AG08395 (cell line): ENCODE measurements at regions not wholly inside any gene's neighbourhood (a gene's known extent, or its start where the extent isn't known, plus 50 kb on each side); places are given as distances from the start of the nearest gene placed in this dataset.
"Not testable (repeated sequence)": the region's sequence is repeated elsewhere in the genome, so short reads cannot be mapped to it uniquely, and the experiment has no call there.

Experiments used
- DNase-seq: peaks from one replicate; pipeline ENCODE4 v3.0.0; 2012; ENCODE audit warnings: mixed read lengths, low spot score

DNA sequence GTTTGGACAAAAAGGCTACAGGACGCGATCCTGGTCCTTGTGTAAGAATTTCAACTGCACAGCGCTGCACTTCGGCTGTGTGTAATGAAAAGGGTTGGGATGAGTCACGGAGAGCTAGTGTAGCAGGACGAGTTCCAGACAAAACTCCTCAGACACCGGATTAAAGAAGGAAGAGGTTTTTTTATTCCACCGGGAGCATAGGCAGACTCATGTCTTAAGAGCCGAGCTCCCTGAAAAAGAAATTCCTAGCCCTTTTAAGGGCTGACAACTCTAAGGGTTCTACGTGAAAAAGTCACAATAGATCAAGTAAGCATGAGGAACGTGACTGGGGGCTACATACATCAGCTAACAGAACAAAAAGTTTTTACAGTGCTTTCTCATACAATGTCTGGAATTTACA, 54.8 kb upstream of the FAM90A1 start:
- DNase-seq, result not testable (repeated sequence)

DNA sequence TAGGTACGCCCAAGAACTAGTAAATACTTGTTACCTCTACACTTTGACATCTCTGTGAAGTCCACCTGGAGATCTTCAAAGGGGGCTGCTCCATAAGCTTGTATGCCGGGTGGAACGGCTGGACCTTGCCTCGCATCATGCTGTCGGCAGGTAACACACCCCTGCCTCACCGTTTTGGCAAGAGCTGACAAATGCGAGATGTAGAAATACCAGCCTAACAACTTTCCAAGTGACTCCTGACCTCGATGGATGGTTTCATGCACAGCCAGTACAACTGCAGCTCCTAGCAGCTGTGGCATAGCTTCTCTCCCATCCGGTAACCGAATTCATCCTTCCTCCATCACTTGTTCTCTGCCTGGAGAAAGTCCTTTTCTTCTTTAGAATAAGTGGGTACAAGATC, 58.3 kb upstream of the FAM90A1 start:
- not testable (repeated sequence) for DNase-seq

- not testable (repeated sequence) for DNase-seq
Observed at GRCh38 chr12:8291764-8292163, 64.3 kb upstream of the FAM90A1 start.

DNA sequence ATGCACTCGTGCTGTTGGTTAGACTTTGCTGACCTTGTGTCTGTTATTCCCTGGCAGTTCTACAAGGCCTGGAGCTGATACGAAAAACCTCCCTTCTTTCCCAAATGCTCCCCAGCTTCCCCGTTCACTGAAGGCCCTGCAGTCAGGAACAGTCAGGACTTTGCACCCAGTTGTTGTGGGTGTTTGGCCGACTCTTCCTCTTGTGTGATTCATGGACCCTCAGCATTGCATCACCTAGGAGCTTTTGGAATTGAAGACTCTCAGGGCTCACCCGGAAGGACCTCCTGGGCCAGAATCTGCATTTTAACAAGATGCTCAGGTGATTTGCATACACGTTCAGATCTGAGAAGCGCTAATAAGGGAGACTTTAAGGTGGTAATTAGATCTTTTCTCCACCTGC, 67.2 kb upstream of the FAM90A1 start:
- not testable (repeated sequence) for DNase-seq

GRCh38 chr12:8308611-8309010, 81.2 kb upstream of the FAM90A1 start:
- not testable (repeated sequence) for DNase-seq

GRCh38 chr12:8315997-8316396, 88.6 kb upstream of the FAM90A1 start:
- DNase-seq, result not testable (repeated sequence)

- not testable (repeated sequence) for DNase-seq
Observed at GRCh38 chr12:8317675-8318074, 90.3 kb upstream of the FAM90A1 start.

GRCh38 chr12:8320251-8320730, 92.9 kb upstream of the FAM90A1 start:
- DNase-seq, result not testable (repeated sequence)

- not testable (repeated sequence) for DNase-seq
Observed at GRCh38 chr12:8320791-8321370, 93.5 kb upstream of the FAM90A1 start.

- DNase-seq, result not testable (repeated sequence)
Observed at GRCh38 chr12:8325145-8325839, 97.9 kb upstream of the FAM90A1 start.

DNA sequence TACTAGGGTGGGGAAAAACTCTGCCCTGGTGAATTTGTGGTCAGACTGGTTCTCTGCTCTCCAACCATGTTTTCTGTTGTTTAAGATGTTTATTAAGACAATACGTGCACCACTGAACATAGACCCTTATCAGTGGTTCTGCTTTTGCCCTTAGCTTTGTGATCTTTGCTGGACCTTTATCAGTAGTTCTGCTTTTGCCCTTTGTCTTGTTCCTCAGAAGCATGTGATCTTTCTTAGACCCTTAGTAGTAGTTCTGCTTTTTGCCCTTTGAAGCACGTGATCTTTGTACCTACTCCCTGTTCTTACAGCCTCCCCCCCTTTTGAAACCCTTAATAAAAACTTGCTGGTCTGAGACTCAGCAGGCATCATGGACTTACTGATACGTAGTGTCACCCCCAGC, 101.4 kb upstream of the FAM90A1 start:
- DNase-seq, result not testable (repeated sequence)

- DNase-seq, result not testable (repeated sequence)
Observed at GRCh38 chr12:8332373-8332772, 105.0 kb upstream of the FAM90A1 start.

GRCh38 chr12:8351073-8351472, 104.7 kb upstream of the CLEC6A start:
- not testable (repeated sequence) for DNase-seq

GRCh38 chr12:8354741-8355140, 101.0 kb upstream of the CLEC6A start:
- DNase-seq, result not testable (repeated sequence)

GRCh38 chr12:8355531-8355930, 100.2 kb upstream of the CLEC6A start:
- DNase-seq, result not testable (repeated sequence)

- DNase-seq, result peak; percentile 4
Observed at GRCh38 chr12:8373744-8374143, 82.0 kb upstream of the CLEC6A start.

GRCh38 chr12:8375122-8375521, 80.6 kb upstream of the CLEC6A start:
- not testable (repeated sequence) for DNase-seq

GRCh38 chr12:8377756-8378155, 78.0 kb upstream of the CLEC6A start:
- not testable (repeated sequence) for DNase-seq

GRCh38 chr12:8382556-8382955, 73.2 kb upstream of the CLEC6A start:
- not testable (repeated sequence) for DNase-seq

GRCh38 chr12:8384686-8385085, 71.1 kb upstream of the CLEC6A start:
- DNase-seq, result not testable (repeated sequence)

- DNase-seq, result not testable (repeated sequence)
Observed at GRCh38 chr12:8385431-8385830, 70.3 kb upstream of the CLEC6A start.

- not testable (repeated sequence) for DNase-seq
Observed at GRCh38 chr12:8386661-8387060, 69.1 kb upstream of the CLEC6A start.

DNA sequence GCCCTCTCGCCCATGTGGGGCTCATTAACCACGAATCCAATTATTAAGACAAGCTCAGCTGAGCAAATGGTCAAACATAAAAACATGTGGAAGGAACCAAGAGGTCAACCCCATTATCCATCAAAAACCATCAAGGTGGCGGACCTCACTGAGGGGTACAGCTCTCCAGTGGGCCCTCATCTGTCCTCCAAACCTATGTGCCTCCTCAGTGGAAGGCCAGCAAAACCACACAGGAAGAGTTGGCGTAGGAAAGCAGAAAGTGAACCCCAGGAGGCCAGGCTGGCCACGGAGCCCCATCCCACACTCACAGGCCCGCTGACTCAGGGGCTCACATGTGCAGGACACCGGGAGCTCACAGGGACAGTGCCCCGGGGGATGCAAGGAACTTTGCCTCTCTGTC, 66.5 kb upstream of the CLEC6A start:
- not testable (repeated sequence) for DNase-seq
